PC-3 (cell line): ENCODE measurements at regions not wholly inside any gene's neighbourhood (a gene's known extent, or its start where the extent isn't known, plus 50 kb on each side); places are given as distances from the start of the nearest gene placed in this dataset.

Source experiments
- CTCF ChIP-seq: fragments of 300-600 bp; sonication (generic); conservative IDR thresholded peaks from 2 replicates; pipeline ENCODE4 v1.5.1; 2017; ENCODE audit warnings: antibody characterized with exemption, low read depth, mild to moderate bottlenecking, low read length
- EZH2phosphoT487 ChIP-seq: fragments of 300-600 bp; sonication (generic); IDR thresholded peaks from 2 replicates; pipeline ENCODE4 v1.6.1; 2018; ENCODE audit warnings: mild to moderate bottlenecking, antibody characterized with exemption, low read length, borderline replicate concordance

DNA sequence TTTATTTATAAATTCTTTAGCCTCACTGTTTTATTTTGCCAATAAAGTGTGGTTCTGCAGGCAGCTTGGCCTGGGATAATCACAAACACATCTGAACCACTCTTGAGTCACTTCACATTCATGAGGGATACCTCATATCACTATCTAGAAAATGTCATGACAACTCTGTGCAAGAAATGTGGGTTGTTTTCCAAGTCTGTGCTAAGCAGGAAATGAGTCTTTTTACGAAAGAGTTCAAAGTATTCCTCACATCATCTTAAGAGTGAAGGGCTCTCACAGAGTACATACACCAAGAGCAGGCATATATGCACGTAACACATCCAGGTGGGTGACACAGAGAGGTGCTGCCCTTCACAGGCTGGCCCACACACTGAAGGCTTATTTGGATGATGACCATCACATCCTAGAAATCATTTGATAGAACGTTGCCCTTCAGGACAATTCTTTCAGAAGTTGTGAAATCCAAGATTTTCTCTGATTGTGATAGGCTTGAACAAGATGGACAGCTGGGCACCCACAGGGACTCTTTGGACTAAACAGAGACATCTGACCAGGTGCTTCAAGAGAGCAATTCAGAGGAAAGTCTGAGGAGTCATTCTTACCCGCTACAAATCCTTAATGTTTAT, 811.1 kb upstream of the LRATD1 start:
- TF ChIP-seq EZH2phosphoT487, result no peak
- no peak for TF ChIP-seq CTCF
